Activated CD4-positive, alpha-beta T cell treated with anti-CD3 and anti-CD28 coated beads, Interleukin-2, amount 50 U/mL, for 16 hours (primary cell): ENCODE measurements at regions not wholly inside any gene's neighbourhood (a gene's known extent, or its start where the extent isn't known, plus 50 kb on each side); places are given as distances from the start of the nearest gene placed in this dataset.

Experiments used
- DNase-seq: peaks from one replicate; pipeline ENCODE4 v3.0.0-alpha.2; 2020

DNA sequence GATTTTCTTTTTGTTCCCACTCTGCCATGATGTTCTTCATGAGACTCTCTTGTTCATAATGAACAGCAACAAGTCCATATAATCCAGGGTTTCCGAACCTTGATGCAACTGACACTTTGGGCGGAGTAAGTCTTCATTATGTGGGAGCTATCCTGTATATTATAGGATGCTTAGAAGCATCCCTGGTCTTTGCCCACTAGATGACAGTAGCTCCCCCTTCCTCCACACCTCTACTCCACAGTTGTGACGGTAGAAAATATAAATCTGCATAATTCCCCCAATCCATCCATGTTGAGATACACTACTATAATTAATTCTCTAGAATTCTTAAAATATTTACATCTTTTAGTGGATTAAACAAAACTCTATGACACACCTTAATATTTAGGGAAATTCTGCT lies 482.2 kb upstream of the CELF4 start:
- no peak for DNase-seq

DNA sequence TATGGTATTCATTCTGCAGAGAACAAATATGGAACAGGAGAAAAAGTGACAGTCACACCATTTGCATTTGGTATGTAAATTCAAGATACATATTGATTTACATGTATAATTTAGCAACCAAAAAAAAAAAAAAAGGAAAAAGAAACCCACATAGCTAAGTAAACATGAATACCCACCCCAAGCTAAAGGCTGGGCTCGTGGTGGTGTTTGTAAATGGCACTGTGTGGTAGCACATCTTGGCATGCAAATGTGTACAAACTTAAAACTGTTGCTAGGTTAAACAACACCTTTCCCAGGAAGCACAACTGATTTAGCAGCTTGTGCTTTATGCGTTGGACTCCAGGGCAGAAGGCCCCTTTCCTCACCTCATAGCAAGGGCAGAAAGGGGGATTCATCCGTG lies 481.1 kb upstream of the CELF4 start:
- DNase-seq = no peak

DNA sequence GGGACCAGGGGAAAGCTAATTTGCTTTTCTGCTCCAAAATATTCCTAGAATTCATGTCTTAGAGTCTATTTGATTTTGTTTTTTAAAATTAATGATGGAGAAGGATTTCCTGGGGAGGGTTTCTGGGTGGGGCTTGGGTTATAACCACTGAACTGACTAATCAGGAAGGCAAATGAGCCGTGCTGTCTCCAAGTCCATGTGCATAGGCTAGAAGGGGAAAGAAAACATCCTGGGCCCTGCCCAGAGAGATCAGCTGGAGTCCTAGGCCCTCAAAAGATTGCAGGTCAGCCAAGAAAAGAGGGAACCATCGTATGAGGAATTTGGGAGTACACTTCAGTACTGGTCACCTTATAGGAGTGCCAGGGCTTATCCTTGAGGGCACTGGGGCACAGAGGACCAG lies 480.2 kb upstream of the CELF4 start:
- DNase-seq = no peak

DNA sequence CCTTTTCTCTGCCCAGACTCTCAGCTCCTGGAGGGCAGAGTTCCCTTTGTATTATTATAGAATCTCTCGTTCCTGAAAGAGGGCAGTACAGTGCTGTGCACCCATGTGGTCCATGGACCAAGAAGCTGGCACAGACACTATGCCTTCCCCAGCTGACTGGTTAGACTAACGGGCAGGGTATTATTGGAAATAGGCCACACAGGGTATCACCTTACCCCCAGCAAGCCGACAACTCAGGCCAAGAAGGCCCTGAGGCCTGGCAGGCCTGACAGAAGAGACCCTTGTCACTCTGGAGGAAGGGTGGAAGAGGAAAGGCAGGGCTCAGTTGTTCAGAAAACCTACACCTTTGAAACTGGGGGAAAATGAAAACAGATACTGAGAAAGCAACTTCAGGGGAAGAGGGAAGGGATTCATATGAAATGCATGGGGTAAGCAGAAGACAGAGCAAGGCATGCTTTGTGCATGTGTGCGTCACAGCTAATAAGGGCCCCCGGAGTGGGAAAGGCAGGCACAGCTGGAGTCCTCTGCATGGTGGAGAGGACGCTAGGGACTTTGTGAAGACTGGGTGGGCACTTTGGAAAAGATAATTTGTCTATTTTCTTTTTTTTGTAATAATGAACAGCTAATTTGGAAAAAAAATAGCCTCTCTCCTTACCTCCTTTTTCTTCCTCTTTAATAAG lies 476.8 kb upstream of the CELF4 start:
- no peak for DNase-seq

DNA sequence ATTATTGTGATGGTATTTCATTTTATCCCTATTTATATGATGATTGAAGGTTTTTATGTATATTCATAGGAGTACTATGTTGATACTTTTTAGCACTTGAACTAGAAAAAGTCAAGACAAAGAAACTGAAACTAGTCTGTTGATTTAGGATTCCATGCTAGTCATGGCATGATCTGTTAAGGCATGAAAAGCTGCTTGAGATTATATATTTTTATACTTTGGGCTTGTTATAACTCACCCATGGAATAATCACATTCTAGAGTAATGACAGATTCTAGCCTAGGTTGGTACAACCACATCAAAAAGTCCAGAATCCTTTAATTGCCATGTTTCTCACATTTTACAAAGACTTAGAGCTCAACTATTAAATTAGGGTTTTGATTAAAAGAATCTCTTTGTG lies 472.6 kb upstream of the CELF4 start:
- DNase-seq = no peak

DNA sequence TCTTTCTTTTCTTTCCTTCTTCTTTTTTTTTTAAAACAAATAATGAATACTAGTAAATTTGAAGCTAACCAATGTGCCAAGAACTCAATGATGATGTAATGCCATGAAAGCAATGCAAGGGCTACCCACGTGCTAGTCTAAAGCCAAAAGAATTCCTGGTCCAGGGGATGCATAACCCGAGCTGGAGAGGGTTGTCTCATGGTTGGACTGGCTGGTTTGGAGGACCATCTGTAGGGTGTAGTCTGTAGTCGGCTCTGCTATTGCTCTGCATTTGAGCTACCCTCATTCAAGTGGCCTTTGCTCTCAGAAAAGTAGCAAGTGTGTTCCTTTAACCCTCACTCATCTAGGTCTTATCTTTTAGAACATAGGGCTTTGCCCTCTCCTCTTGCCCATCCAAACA lies 469.6 kb upstream of the CELF4 start:
- no peak for DNase-seq

DNA sequence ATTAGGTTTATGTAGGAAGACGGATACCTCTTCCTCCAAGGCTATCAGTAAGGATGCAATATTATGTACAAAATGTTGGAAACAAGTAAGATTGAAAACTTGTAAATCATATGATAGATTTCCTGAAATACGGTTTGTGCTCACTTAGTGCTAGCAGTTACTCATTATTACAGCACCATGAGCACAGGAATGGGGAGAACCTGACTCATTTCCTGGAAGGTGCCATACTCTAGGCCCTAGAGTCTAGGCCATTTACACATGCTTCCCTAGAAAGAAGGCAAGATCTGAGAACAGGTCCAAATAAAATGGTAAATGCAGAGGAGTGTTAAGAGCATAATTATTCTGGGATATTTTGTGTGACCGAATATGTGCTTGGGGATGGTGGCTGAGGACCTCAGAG lies 467.7 kb upstream of the CELF4 start:
- DNase-seq = no peak

DNA sequence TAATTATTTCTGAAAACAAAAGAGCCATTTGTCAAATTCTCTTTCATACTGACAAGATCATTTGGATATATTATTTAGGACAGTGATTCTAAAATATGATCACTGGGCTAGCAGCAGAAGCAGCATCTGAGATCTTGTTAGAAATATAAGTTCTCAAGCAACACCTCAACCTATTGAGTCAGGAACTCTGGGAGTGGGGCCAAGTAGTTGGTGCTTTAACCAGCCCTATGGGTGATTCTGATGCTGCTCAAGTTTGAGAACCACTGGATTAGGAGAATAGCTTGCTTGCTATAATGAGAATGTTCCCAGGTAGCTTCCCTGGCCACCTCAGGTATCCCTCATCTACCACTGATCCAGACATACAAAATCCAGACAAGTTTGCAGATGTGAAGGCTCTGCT lies 466.9 kb upstream of the CELF4 start:
- no peak for DNase-seq

DNA sequence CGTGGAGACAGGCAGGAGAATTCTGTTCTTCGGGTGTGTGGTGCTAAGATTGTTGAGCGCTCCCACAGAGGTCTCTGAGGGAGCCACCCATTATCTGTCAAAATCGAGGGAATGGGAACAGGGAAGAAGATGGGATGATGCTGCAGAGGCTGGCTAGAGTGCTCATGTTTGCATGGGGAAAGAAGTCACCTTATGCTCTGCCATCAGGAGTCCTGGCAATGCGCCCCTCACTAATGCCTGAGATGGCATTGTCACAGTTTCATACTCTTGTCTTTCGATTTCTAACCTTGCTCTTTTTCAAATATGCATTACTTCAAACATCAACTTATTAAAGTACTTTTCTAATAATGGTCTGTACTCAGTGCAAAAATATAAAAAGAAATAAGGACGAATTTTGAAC lies 463.3 kb upstream of the CELF4 start:
- DNase-seq = no peak

DNA sequence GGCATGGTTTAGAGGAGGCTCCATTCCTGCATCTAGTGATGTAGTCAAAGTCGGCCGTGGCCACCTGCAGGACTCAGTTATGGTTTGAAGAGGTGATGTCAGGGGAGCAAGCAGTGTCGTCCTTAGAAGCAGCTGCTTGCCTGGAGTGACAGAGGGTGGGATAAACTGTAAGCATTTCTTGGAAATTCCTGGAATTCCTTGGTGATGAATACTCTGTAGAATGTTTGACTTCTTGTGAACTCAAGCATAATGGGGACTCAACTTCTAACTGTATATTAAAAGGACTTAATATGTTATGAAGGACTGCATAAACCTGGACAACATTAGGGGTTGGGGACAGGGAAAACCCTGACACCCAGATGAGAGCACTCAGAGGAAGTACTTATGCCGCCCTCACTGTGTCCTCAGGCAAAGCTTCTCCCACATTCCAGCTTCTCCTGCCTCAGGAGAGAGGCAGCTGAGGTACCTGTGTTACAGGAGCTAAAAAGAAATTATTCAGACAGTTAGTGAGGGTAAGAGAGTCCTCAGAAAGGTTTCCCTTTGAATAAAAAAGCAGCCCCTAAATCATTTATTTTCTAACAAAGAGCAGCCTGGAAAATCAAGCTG lies 459.9 kb upstream of the CELF4 start:
- DNase-seq = no peak

DNA sequence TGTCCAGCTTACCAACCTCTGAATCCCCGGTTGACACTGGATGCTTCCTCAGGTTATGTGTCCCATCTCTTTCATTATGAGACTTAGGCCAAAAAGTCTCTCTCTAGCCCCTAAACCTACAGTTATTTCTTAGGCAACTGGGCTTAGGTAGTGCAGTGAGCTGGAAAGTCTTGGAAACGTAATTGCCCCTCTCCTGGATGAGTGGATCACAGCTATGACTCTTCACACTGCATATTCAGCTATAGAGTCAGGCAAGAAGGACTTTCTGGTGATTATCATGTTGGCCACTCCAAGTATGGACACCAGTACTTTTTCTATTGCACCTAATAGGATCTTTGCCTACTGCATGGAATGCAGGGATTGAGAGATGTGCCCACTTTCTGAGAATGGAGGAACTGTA lies 458.3 kb upstream of the CELF4 start:
- DNase-seq = no peak

DNA sequence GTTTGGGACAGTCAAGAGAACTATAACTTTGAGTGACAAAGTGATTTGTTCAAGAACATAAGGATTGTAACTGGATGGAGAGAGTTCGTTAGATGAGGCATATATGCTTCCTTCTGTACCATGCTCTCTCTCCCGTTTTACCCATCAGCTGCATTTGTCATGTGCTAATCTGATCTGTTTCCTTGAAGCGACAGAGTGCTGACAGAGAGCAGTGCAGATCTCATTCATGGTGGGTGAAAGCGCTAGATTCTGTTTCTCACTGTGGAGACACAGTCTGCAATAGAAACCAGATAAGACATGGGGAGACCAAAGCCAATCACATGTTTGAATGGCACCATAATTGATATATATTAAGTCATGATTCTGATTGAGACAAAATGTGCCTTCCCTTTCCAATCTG lies 456.6 kb upstream of the CELF4 start:
- no peak for DNase-seq

DNA sequence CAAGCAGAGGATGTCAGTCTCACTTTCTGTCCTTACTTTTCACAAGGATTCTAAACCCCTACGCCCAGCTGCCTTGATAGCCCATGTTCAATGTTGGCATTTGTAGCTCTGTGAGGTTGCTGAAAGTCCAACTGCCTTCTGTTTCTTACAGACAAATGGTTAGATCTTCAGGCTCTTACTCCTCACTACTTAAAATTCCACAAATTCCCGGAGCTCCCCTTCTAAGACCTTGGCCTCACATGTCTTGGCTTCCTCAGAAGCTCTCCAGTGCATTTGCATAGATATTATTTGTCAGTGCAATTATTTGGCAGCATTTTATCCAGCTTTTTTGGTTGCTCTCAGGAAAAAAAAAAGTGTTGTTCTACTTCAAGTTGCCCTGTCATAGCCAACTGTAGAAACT lies 453.7 kb upstream of the CELF4 start:
- DNase-seq = no peak

DNA sequence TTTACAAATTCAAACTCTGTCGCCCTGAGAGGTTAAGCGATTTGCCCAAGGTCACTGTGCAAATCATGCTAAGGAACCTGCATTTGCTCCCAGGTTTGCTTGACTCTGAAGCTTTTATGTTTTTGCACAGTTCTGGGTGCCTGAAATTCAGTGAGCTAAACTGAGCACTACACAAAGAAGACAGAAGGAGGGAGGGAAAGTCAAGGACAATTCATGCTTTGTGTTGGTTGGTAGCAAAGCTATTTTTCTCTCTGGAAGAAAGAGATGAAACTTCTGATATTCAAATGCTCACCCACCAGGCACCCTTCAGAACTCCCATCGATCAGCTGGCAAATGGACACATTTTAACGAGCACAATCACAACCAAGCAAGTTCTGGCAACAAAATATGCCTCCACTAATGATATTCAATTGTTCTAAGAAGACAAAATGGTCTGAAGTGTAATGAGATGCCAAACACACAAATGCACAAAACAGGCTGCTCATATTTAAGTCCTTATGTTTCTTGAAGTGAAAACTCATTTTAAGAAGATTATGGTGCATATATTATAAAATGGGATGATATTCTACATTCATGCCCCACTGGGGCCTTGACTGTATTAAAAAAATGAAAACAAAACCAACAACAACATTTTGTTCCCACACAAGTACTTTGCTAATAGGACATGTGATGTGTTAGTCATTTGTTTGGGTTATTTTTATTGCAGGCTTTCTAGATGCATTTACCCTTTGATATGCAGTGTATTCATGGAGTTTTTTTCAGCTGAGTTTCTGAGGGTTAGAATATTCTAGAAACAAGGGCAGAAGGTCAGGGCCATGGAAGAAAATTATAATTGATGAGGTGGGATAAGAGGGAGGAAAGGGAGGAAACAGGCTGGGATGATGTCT lies 445.6 kb upstream of the CELF4 start:
- DNase-seq = no peak

DNA sequence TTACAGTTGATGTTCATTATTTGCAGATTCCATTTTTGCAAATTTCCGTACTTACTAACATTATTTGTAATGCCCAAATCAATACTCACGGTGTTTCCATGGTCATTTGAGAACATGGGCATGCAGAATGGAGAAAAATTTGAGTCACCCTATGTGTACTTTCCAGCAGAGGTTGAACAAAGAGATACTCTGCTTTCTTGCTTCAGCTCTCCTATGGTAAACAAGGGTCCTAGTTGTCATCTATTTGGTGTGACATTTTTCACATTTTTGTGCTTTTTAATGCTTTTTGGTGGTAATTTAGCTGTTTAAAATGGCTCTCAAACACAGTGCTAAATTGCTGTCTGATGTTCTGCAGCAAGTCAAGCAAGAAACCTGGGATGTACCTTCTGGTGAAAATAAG lies 444.4 kb upstream of the CELF4 start:
- no peak for DNase-seq

DNA sequence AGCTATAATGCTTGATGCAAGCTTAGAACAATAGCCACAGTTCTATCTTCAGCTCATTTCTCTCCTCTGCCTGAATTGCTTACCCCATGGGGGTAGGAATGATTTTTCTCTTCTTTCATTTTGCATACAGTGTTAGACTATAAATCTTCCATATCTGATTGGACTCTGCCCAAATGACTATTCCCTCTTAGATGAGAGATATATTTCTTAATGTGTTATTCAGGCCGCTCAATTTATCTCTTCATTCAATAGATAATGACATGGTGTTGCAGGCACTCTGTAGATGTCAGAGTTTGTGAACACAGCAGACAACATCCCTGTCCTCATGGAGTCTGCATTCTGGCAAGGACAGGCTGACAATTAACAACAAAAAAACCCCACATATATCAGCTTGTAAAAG lies 443.7 kb upstream of the CELF4 start:
- no peak for DNase-seq

DNA sequence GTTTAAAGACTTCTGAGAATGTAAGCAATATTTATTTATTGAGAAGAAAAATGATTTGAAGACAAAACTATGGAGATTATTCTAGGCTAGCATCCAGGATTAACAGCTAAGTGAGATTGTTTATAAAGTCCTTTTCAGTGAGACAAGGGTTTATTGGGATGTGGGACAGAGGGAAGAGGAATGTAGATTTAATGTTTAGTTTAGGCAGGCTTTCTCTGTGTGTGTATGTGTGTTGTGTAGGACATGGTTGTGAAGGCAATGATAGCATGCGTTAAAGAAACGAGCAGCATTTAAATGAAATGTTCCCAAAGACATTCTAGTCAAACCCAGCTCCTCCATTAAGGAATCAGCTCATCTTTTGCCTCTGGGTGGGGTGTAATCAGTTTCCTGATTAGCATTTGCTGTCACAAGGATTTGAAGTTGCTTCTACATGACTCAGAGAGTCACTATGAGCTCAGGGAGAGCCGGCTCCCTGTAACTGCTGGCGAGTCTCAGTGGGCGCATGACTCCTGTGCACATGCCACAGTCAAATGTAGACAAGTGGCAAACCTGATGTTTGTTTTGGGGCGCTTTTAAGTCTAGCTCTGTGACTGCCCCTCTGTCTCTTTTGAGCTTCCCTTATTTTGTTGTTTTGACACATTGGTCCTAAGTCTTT lies 442.2 kb upstream of the CELF4 start:
- DNase-seq = no peak

DNA sequence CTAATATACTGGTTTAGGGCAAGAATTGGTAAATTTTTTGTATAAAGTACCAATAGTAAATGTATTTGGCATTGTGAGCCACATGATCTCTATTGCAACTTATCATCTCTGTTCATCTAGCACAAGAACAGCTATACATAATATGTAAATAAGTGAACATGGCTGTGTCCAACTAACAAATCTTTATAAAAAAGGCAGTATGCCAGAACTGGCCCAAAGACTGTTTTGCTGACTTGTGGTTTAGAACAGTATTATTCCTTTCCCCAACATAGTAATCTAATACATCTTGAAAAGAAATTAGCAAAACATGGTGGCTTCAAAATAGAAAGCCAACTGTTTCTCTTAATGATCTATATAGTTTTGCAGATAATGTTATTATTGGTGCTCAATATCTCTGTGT lies 441.4 kb upstream of the CELF4 start:
- DNase-seq = no peak

DNA sequence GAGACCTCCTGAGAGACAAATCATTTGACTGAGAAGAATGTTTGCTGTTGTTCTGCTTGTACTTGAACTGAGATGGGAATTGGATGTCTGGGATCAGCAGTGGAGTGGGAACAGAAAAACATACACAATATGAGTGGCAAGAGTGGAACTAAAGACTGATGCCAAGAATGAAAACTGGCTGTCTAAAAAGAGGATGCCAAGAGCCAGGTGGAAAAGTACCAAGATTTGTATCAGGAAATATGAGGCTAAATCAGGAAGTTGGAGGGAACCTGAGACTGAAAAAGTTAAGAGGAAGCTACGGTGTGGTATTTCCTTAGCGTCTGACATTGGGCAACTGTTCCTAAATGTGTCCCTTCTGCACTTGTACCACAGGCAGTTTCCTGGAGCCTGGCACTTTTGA lies 440.9 kb upstream of the CELF4 start:
- DNase-seq = no peak

DNA sequence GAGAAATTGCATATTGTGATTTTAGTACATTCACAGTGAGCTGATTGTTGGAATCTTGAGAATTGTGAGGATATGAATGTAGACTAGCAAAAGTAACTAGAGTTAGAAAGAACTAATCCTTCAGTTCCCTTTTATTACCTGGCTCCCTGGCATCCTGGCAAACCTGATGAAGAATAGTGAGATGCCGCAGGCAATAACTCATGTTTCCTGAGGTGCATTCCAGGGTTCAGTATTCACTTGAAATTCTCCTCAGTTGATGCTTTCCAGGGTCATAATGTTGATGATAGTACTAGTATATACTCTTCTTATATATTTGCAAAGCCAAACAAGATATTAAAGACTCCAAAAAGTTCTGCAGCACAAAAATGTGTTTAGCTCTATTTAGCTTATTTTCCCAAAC lies 432.1 kb upstream of the CELF4 start:
- no peak for DNase-seq

DNA sequence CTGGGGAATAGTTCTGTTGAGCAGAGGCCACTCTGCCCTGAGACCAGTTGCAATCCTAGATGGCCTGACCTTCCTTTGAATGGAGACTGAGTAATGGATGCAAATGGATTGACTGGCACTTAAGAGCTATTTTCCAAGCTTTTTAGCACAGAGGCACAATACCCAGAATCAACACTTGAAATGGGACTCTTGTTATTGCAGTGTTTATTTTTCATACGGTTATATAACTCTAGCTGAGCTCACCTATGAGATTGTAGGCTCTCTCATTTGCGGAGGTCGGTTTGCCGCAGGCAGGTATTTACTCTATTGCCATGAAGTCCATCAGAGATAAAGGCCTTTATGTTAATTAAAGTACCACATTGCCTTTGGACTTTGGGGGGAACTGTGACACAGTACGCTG lies 422.3 kb upstream of the CELF4 start:
- DNase-seq = no peak

DNA sequence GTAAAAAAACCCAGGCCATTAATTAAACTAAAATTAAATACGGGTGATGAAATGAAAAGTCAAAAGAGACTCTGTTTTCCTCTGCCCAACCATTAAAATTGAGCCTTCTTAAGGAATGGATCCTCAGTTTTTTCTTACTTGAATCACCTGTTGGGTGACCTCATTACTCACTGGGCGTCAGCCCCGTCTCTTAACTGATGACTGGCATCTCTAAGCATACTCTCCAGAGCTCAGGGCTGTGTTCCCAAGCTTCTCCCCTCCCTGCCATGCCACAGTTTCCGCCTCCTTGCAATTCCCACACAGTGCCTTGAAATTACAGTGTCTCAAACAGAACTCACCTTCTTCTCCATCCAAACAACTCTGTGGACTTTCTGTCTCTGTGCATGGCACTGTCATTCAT lies 421.1 kb upstream of the CELF4 start:
- no peak for DNase-seq

DNA sequence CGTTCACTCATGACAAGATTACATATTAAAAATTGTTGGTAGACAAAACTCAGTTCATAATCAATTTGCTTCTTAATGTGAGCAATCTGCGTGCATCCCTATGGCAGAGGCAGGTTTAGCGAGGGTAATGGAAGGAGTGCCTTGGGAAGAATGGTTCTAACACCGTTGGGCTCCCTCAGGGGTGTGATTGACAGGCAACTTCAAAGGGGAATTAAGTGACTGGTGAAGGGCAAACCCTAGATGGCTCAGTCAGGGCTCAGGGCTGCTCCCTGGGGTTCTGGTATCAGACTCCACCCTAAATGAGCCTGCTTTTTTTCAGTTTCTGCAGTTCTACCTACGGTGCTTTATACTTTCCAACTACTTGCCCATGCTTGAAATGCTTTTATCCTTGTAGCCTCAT lies 419.5 kb upstream of the CELF4 start:
- no peak for DNase-seq

DNA sequence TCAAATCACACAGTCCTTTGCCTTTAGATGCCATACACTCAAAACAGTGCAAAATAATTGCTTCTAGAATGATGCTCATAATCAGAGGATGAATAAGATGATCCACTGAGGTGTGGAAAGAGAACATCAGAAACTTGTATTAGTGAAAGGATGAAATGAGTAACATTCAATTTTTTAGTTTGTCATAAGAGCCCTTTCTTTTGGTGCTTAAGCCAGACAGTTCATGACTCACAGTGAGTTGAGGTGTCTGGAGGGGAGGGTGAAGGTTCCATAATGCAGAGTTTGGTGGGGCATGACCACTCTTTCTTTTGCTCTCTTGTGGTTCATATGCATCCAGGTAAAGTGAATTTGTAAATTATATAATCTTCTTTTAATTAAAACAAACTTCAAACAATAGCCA lies 415.0 kb upstream of the CELF4 start:
- DNase-seq = no peak
